ENCODE measurements at regions not wholly inside any gene's neighbourhood (a gene's known extent, or its start where the extent isn't known, plus 50 kb on each side); places are given as distances from the start of the nearest gene placed in this dataset.
"Not testable (repeated sequence)": the region's sequence is repeated elsewhere in the genome, so short reads cannot be mapped to it uniquely, and the experiment has no call there.

GRCh38 chr7:65100499-65100898, 94.0 kb upstream of the ERV3-1 start:
- TF ChIP-seq CTCF, POLR2A (IDR thresholded peaks at IDR 0.05): not testable (repeated sequence)

Measured in lower leg skin (tissue), 3 donors.